HEK293T (cell line): ENCODE measurements at regions not wholly inside any gene's neighbourhood (a gene's known extent, or its start where the extent isn't known, plus 50 kb on each side); places are given as distances from the start of the nearest gene placed in this dataset.

ENCODE experiments used
- ARNT ChIP-seq: fragments of 450-650 bp; IDR thresholded peaks from 2 replicates; pipeline ENCODE4 v1.6.1; 2017; ENCODE audit warnings: mild to moderate bottlenecking
- FOXA1 ChIP-seq: fragments of 450-650 bp; IDR thresholded peaks from 2 replicates; pipeline ENCODE4 v1.6.1; 2016; ENCODE audit warnings: mild to moderate bottlenecking
- FOXM1 ChIP-seq: fragments of 450-650 bp; IDR thresholded peaks from 2 replicates; pipeline ENCODE4 v1.6.1; 2017; ENCODE audit warnings: mild to moderate bottlenecking, borderline replicate concordance
- TARDBP ChIP-seq: fragments of 450-650 bp; IDR thresholded peaks from 2 replicates; pipeline ENCODE4 v1.6.1; 2016

DNA sequence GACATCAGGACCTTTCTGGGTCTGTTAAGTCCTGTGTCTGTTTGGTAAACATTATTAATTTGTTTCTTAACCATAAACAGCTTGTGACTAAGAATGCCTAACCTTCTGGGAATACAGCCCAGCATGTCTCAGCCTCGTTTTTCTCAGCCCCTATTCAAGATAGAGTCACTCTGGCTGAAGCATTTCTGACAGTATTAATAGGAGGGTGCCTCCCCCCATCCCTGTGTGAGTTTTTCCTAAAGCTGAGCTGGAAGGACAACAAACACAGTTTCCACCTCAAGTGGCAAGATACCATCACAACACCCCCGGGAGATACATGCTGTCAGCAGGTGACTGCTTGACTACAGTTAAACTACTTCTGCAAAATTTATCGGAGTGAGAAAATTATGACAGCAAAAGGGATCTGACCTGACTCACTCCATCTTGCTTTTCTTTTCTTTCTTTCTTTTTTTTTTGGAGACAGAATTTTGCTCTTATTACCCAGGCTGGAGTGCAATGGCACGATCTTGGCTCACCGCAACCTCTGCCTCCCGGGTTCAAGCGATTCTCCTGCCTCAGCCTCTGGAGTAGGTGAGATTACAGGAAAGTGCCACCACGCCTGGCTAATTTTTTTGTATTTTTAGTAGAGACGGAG is 59.3 kb upstream of the ABCC4 start:
- TF ChIP-seq ARNT (no peak), FOXM1 (no peak), TARDBP (no peak), FOXA1 (no peak)
